Astrocyte (in vitro differentiated cells and primary cell): ENCODE measurements at regions not wholly inside any gene's neighbourhood (a gene's known extent, or its start where the extent isn't known, plus 50 kb on each side); places are given as distances from the start of the nearest gene placed in this dataset.

ENCODE experiments used
- EZH2 ChIP-seq: IDR thresholded peaks from 2 replicates; pipeline ENCODE4 v1.6.1; 2012; ENCODE audit warnings: mild to moderate bottlenecking, low read length, inconsistent platforms; ENCODE audit not compliant: insufficient read depth
- TF ChIP-seq, protein P1 (sequence below): IDR thresholded peaks from 2 replicates; pipeline ENCODE4 v1.5.1; 2011; ENCODE audit warnings: low read depth, mild to moderate bottlenecking, inconsistent platforms, low read length, moderate library complexity; ENCODE audit not compliant: insufficient read depth

GRCh38 chr5:96529559-96529958 is 96.5 kb upstream of the PCSK1 start:
- TF ChIP-seq, protein P1, sequence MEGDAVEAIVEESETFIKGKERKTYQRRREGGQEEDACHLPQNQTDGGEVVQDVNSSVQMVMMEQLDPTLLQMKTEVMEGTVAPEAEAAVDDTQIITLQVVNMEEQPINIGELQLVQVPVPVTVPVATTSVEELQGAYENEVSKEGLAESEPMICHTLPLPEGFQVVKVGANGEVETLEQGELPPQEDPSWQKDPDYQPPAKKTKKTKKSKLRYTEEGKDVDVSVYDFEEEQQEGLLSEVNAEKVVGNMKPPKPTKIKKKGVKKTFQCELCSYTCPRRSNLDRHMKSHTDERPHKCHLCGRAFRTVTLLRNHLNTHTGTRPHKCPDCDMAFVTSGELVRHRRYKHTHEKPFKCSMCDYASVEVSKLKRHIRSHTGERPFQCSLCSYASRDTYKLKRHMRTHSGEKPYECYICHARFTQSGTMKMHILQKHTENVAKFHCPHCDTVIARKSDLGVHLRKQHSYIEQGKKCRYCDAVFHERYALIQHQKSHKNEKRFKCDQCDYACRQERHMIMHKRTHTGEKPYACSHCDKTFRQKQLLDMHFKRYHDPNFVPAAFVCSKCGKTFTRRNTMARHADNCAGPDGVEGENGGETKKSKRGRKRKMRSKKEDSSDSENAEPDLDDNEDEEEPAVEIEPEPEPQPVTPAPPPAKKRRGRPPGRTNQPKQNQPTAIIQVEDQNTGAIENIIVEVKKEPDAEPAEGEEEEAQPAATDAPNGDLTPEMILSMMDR: no peak
- no peak for TF ChIP-seq EZH2
